ENCODE measurements at regions not wholly inside any gene's neighbourhood (a gene's known extent, or its start where the extent isn't known, plus 50 kb on each side); places are given as distances from the start of the nearest gene placed in this dataset.

DNA sequence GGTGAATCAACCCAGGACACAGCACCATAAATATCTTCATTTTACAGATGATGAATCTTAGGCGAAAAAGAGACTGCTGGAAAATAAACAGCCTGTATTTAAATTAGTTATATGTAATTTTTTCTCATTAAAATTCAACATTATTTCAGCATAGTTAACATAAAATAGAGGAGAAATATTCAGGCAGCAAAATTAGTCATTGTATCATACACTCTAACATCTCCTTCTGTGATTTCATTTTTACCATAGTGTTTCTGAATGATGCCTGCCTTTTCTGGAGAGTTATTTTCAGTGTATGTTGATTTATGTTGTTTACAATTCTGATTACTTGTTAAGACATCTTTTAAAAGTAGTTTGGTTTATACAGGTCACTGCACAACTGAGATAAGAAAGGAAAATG is 82.3 kb upstream of the KCNIP4 start:
- DNase-seq (ENCODE audit: low read depth): no peak
- no peak overlapping the region for H3K4me3 ChIP-seq (ENCODE audit: low read depth, low read length)
- TF ChIP-seq, protein P1, sequence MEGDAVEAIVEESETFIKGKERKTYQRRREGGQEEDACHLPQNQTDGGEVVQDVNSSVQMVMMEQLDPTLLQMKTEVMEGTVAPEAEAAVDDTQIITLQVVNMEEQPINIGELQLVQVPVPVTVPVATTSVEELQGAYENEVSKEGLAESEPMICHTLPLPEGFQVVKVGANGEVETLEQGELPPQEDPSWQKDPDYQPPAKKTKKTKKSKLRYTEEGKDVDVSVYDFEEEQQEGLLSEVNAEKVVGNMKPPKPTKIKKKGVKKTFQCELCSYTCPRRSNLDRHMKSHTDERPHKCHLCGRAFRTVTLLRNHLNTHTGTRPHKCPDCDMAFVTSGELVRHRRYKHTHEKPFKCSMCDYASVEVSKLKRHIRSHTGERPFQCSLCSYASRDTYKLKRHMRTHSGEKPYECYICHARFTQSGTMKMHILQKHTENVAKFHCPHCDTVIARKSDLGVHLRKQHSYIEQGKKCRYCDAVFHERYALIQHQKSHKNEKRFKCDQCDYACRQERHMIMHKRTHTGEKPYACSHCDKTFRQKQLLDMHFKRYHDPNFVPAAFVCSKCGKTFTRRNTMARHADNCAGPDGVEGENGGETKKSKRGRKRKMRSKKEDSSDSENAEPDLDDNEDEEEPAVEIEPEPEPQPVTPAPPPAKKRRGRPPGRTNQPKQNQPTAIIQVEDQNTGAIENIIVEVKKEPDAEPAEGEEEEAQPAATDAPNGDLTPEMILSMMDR (IDR thresholded peaks at IDR 0.05; ENCODE audit: insufficient read depth, low read depth, low read length): no peak

DNA sequence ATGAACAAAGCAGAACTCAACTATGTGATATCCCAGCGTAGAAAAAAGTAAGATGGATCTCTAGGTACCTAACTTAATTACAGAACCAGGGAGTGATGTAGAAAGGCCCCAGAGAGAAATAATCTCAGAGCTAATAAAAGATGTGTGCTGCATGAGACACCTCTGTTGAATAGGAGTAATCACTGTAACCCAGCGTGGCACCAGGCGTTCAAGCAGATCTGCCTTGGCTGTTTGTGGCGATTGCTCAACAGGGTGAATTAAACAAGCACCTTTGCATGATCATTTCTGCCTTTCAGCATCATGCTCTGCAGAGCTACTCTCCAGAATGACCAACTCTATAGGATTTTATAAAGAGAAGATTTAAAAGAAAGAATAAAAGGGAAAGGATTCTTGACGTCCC is 81.7 kb upstream of the KCNIP4 start:
- TF ChIP-seq, protein P1 (IDR thresholded peaks at IDR 0.05; ENCODE audit: insufficient read depth, low read depth, low read length): no peak
- H3K4me3 ChIP-seq (ENCODE audit: low read depth, low read length): no peak overlapping the region
- no peak for DNase-seq (ENCODE audit: low read depth)

DNA sequence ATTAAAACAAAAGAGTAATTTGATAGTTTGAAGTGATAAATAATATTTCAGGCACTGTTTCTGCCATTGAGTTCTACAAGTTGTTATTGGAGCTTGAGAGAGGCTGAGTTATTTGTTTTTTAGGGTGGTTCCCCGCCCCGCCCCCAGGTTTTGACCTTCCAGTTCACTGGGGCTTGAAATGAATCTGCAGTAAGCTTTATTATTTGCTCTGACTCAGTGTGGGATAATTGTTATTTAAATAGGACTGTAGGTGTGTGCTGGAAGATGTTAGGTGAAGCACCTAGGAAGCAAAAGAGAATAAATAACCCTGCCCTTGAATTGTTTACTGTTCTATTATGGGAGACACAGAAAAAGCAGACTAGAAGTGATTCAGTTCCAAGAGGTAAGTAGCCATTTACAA is 81.2 kb upstream of the KCNIP4 start:
- TF ChIP-seq, protein P1 (IDR thresholded peaks at IDR 0.05; ENCODE audit: insufficient read depth, low read depth, low read length): no peak
- no peak overlapping the region for H3K4me3 ChIP-seq (ENCODE audit: low read depth, low read length)
- no peak for DNase-seq (ENCODE audit: low read depth)

DNA sequence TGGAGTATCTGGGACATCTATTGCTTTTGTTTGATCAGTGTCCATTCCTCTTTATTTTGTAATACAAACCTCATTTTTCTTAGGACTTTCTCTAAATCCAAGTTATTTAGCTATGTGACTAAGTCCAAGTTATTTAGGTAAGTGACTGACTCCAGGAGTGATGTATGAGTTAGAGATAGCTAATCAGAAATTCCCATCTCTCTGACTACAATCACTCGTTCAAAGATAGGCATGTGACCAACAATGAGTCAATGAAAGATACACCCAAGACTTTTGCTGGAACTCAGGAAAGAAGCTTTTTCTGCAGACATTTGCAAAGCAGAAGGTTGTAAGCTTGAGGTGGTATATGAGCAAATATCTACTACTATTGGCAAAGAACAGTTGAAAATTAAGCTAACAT is 72.5 kb upstream of the KCNIP4 start:
- no peak overlapping the region for H3K4me3 ChIP-seq (ENCODE audit: low read depth, low read length)
- no peak for DNase-seq (ENCODE audit: low read depth)
- TF ChIP-seq, protein P1 (IDR thresholded peaks at IDR 0.05; ENCODE audit: insufficient read depth, low read depth, low read length): no peak

DNA sequence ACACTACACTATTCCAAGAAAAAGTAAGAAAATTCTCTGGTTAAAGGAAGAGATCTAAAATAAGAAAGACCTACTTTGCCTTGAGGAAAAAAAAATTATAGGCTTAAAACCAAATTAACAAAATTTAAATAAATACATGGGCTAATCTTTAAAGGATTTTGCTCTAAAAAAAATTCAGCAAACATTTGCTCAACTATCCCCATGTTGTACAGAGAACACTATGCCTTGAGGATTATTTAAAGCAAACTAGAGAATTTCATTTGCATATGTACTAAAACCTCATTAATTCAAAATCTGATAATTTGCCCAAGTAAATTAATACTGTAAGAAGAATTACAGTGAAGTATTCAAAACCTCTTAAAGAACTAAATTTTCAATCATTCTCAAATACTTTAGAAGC is 71.6 kb upstream of the KCNIP4 start:
- no peak for DNase-seq (ENCODE audit: low read depth)
- TF ChIP-seq, protein P1 (IDR thresholded peaks at IDR 0.05; ENCODE audit: insufficient read depth, low read depth, low read length): no peak
- H3K4me3 ChIP-seq (ENCODE audit: low read depth, low read length): no peak overlapping the region

DNA sequence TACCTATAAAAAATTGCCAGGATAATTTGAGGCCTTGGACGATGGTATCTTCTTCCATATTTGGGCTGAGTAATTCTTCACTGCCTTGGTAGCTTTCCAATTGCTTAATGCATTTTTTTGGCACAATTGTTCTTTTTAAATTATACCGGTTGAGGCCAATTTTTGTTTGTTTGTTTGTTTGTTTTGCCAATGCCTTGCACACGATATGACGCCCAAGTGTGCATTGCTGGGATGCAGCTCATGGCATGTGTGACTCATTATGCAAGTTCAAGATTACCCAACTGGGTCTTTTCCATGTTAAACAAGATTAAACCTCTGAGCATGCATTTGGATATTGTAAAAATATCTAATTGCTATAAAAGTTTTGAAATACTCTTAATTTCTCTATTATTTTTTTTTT is 71.1 kb upstream of the KCNIP4 start:
- no peak overlapping the region for H3K4me3 ChIP-seq (ENCODE audit: low read depth, low read length)
- DNase-seq (ENCODE audit: low read depth): peak; percentile 3
- TF ChIP-seq, protein P1 (IDR thresholded peaks at IDR 0.05; ENCODE audit: insufficient read depth, low read depth, low read length): no peak

DNA sequence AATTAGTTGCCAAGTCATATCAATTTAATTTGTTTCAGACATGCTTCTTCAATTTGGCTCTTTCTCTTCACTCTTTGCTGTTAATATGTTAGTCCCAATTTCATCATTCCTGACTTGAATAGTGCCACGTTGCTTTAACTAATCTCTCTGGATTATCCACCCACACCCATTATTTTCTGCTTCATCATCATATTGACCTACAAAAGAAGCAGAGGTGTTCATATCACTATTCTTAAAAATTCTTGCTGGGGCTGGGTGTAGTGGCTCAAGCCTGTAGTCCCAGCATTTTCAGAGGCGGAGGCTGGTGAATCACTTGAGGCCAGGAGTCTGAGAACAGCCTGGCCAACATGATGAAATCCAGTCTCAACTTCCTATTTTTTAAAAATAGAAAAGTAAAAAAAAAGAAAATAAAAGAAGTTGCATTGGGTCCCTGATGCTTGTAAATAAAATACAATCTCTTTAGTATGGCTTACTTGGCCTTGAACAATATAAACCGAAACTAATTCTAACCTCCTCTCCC is 65.7 kb upstream of the KCNIP4 start:
- TF ChIP-seq, protein P1 (IDR thresholded peaks at IDR 0.05; ENCODE audit: insufficient read depth, low read depth, low read length): no peak
- peak; percentile 4 for DNase-seq (ENCODE audit: low read depth)
- H3K4me3 ChIP-seq (ENCODE audit: low read depth, low read length): no peak overlapping the region
